ENCODE measurements at regions not wholly inside any gene's neighbourhood (a gene's known extent, or its start where the extent isn't known, plus 50 kb on each side); places are given as distances from the start of the nearest gene placed in this dataset.

DNA sequence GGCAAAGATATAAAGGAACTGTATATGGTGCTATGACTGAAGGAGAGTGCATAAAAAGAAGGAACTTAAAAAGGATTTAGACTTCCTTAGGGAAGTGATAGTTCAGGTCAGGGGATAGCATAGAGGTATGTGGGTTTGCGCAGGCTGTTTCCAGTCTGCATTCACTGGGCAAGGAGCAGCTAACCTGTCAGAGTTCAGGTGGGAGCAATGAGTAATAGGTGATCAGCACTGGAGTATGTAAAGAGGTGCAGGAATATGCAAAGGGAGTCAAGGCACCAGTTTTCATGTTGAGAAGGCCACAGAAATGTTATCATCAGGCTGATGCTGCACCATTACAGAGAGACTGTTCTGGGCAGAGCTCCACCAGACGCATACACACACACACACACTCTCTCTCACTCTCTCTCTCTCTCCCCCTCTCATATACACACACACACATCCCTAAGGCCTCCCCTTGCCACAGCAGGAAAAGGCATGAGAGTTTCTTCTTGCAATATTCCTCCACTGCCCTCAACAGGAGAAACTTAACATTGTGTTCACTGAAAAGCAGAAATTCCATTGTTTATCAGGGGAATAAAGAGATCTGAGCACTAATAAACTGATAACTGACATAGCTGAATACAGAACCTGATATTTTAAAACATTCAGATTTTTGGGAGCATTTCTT is 256.4 kb upstream of the GRID2 start:
- TF ChIP-seq, protein P1, sequence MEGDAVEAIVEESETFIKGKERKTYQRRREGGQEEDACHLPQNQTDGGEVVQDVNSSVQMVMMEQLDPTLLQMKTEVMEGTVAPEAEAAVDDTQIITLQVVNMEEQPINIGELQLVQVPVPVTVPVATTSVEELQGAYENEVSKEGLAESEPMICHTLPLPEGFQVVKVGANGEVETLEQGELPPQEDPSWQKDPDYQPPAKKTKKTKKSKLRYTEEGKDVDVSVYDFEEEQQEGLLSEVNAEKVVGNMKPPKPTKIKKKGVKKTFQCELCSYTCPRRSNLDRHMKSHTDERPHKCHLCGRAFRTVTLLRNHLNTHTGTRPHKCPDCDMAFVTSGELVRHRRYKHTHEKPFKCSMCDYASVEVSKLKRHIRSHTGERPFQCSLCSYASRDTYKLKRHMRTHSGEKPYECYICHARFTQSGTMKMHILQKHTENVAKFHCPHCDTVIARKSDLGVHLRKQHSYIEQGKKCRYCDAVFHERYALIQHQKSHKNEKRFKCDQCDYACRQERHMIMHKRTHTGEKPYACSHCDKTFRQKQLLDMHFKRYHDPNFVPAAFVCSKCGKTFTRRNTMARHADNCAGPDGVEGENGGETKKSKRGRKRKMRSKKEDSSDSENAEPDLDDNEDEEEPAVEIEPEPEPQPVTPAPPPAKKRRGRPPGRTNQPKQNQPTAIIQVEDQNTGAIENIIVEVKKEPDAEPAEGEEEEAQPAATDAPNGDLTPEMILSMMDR (IDR thresholded peaks at IDR 0.05), result peak; percentile 40
- no peak for TF ChIP-seq ZFX (IDR thresholded peaks at IDR 0.05; ENCODE audit: borderline replicate concordance)

All from 22Rv1 (cell line).